NB4 (cell line): ENCODE measurements at regions not wholly inside any gene's neighbourhood (a gene's known extent, or its start where the extent isn't known, plus 50 kb on each side); places are given as distances from the start of the nearest gene placed in this dataset.

Experiments
- CTCF ChIP-seq: IDR thresholded peaks from one replicate; pipeline ENCODE4 v1.5.1; 2012; ENCODE audit warnings: low read depth, low read length
- POLR2A ChIP-seq: IDR thresholded peaks from 2 replicates; pipeline ENCODE4 v1.6.1; 2011; ENCODE audit warnings: mild to moderate bottlenecking; ENCODE audit not compliant: insufficient read length; ENCODE audit errors: extremely low read depth

- TF ChIP-seq CTCF (no peak), POLR2A (no peak)
Measured at GRCh38 chr3:176932433-176932832, 264.8 kb downstream of the TBL1XR1 start.
